Fibroblast of skin of right quadriceps (primary cell): ENCODE measurements at regions not wholly inside any gene's neighbourhood (a gene's known extent, or its start where the extent isn't known, plus 50 kb on each side); places are given as distances from the start of the nearest gene placed in this dataset.
"Not testable (repeated sequence)": the region's sequence is repeated elsewhere in the genome, so short reads cannot be mapped to it uniquely, and the experiment has no call there.

Experiments
- DNase-seq: peaks from one replicate; pipeline ENCODE4 v3.0.0-alpha.2; 2013

DNA sequence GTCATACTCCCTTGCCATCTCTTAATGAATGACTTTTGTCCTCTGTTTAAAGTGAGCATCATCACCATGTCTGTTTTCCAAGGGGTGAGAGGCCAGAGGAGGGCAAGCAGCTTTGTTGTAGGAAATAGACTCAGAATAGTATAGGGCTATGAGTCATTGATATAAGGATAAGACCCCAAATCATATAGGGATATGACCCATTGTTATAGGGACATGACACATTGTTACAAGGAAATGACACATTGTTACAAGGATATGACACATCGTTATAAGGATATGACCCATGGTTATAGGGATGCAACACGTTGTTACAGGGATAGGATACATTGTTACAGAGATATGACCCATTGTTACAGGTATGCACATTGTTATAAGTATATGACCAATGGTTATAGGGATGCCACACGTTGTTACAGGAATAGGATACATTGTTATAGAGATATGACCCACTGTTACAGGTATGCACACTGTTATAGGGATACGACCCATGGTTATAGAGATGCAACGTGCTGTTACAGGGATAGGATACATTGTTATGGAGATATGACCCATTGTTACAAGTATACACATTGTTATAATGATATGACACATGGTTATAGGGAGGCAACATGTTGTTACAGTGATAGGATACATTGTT lies 311.1 kb upstream of the ADARB2 start:
- no peak for DNase-seq

- DNase-seq, result no peak
These were observed 310.4 kb upstream of the ADARB2 start for GRCh38 chr10:2047679-2048078.

DNA sequence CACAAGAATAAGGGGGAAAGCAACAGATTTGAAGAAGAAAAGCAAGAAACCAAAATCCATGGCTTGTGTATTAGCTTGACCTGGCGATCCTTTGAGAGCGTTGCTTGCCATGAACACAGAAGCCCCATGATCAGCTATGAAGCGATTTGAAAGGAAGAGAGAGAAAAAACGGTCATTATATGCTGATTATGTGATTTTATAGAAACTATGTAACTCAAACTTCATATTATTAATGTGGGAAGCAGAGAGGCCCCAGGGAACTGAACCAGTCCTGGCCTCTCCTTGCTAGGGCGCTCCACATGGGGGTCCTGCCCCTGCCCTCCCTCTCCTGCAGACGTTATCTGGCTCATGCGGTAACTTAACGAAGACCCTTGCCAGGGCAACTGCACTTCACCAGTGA lies 306.1 kb upstream of the ADARB2 start:
- DNase-seq, result no peak

DNA sequence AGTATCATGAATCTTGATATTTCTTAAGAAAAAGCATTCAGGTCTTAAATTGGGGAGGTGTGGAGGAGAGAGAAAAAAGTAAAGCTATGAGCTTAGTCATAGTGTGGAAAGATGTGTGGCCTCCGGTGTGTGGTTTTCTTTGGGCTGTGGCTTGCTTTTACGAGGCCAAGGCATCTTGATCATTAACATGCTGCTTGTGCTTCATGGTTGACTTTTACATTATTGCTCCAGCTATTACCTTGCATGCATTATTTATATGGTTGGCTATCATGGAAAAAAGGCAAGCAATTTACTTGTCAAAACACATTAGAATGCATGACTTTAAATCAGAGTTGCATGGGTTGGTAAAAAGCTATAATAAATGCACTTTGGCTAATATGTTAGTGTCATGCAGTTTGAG lies 300.7 kb upstream of the ADARB2 start:
- no peak for DNase-seq

DNA sequence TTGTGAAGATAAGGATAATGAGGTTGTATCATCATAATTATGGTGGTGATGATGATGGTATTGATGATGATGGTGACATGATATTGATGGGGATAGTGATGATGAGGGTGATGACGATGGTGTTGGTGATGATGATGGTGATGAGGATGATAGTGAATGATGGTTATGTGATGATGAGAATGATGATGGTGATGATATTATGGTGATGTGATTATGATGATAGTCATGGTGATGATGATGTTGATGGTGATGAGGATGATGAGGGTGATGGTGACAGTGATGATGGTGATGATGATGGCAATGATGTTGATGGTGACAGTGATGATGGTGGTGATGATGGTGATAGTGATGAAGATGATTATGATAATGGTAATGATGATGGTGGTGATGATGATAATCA lies 299.9 kb upstream of the ADARB2 start:
- no peak for DNase-seq

DNA sequence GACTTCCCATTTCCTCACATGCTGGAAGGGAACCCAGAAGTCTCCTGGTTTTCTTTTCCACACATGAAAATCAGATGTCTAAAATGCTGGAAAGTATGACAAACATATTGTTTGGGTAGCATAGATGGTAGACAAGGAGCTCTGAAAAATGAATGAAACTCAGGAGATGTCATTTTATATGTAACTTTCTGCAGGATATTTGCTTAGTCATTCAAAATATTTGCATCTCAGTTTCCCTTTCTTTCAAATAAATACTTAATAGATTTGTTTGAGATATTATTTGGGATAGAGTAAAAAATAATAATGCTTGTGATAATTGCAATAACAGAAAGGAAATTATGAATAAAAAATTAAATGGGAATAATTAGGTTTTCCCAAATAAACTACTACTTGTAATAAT lies 298.9 kb upstream of the ADARB2 start:
- no peak for DNase-seq

DNA sequence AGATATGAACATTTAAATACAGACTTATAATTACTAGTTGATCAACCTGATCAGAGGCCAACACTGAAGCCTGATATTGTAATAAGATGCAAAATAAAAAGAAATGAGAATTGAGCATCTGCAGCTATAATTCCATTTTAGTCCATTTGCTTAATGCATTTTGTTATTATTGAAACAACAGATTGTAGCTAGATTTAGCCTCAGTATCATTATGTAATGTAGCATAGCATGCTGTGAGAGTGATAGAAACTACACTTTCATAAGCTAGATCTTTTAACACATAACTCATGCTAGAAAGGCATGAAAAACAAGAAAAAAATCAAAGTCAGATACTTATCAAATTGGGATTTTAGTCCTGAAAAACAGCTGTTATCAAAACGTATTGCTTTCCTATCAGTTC lies 292.7 kb upstream of the ADARB2 start:
- DNase-seq, result no peak

- no peak for DNase-seq
These were observed 289.6 kb upstream of the ADARB2 start for GRCh38 chr10:2026936-2027335.

DNA sequence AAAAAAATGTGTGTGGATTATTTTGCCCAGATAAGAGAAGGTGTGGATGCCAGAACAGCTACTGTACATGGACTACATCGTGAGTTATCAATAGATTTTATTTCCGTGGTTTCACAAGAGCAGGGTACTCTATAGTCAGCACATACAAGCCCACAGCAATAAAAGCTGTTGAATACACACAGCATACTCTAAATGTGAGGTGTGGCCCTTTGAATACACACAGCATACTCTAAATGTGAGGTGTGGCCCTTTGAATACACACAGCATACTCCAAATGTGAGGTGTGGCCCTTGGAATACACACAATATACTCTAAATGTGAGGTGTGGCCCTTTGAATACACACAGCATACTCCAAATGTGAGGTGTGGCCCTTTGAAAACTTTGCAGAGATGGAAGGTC lies 287.4 kb upstream of the ADARB2 start:
- DNase-seq, result not testable (repeated sequence)

- no peak for DNase-seq
These were observed 286.4 kb upstream of the ADARB2 start for GRCh38 chr10:2023687-2024086.

DNA sequence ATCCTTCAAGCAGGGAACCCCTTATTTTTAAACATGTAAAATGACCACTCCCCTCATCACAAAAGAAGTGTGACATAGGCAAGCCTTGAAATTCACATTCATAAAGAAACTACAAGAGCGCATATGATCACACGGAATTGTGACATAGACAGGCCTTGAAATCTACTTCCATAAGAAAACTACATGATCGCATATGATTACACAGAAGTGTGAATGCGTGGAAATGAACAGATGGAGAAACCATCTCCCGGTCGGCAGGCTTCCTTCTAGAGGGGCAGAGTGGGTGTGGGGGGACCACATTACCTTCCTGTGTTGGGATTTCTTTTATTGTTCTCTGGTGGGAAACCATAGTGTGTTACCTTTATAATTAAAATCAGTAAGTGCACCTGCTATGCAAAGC lies 285.1 kb upstream of the ADARB2 start:
- DNase-seq, result no peak

DNA sequence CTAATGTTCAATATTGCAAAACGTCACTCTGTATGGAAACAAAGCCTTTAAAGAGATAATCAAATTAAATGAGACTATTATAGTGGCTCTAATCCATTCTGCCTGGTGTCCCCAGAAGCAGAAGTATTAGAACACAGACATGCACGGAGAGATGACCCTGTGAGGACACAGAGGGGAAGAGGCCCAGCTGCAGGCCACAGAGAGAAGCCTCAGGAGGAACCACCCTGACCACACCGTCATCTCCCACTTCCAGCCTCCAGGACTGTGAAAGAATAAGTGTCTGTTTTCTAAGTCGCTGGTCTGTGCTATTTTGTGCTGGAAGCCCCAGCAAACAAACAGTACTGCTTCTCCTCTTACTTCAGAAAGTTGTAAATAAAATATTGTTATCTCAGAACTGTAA lies 283.5 kb upstream of the ADARB2 start:
- DNase-seq, result no peak

- DNase-seq, result no peak
These were observed 282.5 kb upstream of the ADARB2 start for GRCh38 chr10:2019803-2020202.

DNA sequence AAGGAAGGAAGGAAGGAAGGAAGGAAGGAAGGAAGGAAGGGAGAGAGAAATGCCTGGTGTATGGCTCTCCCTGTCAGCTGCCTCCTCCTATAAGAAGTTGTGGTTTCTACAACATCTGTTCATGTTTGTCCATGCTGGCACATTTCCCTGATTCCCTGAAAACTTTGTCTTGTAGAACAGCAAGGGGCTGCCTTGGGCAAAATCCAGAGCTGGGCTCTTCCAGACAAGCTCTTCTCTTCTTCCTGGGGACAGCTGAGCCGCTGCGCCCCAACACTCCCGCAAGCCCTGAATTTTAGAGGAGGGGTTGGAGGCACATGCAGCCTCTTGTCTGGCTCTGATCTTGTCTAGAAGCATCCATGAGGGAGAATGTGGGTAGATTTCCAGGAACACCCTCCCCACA lies 282.0 kb upstream of the ADARB2 start:
- no peak for DNase-seq

DNA sequence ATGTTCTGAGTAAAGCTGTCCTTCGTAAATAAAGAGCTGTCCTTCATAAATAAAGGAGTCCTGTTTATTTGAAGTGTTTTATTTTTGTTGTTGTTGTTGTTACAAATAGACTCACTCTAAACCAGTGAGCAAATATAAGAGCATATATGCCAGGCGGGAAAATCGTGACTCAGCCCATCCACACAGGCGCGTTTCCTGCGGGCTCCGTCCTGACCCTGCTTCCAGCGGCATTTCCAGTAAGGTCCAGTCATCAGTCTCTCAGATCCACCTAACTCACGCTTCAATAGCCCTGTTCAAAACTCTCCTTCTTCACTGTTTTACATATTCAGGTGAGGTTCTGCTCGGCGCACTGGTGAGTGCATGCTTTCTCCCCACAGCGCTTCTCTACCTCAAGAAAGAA lies 277.2 kb upstream of the ADARB2 start:
- DNase-seq, result no peak

DNA sequence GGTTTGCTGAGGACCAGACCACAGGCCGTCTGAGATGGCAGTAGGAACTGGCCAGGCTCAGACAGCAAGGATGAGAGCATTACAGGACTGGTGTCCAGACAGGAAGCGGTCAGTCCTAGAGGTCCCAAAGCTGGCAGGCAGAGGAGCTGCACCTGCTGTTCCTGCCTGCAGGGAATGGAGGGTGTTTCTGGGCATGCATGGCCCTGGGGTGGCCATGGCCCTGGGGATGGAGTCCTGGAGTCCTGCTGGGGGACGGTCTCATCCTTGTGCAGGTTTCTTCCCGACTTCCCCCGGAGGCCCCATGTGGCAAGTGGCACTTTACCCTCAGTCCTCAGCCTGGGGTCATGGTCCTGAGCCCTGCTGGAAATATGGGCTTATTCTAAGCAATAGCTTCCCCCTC lies 274.9 kb upstream of the ADARB2 start:
- no peak for DNase-seq

DNA sequence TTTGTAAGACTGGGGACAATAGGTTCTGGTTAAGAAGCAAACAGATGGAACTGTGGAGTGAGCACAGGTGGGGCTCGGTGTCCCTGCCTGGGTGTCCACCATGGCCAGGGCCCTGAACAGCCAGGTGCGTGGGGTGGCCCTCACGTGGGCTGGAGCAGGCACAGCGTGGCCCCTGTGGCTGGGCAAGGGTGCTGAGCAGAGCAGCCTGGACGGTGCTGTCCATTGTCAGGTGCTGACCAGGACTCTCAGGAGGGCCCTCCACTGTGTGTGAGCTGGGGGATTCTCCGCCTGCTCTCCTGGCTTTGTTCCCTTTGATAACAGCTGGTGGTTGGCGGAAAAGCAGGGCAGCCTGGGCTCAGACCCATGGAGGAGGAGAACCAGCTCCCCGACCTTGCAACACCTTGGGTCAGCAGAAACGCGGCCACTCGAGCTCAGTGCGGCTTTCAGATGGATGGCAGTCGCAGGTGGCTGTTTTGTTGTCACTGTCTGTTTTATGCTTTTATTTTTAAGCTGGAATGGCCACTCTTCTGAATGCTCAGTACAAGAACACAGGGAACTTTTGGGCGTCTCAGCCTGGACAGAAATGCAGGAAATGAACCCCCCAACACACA lies 273.9 kb upstream of the ADARB2 start:
- DNase-seq, result no peak

DNA sequence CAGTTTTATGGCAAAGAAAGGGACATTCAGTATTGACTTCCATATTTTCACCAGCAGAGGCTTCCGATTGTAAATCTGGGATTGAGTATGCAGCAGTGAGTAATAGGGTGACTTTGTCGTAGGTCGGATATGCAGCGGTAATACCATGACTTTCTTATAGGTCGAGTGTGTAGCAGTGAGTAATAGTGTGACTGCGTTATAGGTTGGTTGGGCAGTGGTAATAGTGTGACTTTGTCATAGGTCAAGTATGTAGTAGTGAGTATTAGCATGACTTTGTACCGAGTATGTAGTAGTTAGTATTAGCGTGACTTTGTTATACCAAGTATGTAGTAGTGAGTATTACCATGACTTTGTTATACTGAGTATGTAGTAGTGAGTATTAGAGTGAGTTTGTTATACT lies 268.2 kb upstream of the ADARB2 start:
- no peak for DNase-seq

- no peak for DNase-seq
These were observed 255.6 kb upstream of the ADARB2 start for GRCh38 chr10:1992930-1993329.

GRCh38 chr10:1989090-1989489 lies 251.8 kb upstream of the ADARB2 start:
- DNase-seq, result no peak

DNA sequence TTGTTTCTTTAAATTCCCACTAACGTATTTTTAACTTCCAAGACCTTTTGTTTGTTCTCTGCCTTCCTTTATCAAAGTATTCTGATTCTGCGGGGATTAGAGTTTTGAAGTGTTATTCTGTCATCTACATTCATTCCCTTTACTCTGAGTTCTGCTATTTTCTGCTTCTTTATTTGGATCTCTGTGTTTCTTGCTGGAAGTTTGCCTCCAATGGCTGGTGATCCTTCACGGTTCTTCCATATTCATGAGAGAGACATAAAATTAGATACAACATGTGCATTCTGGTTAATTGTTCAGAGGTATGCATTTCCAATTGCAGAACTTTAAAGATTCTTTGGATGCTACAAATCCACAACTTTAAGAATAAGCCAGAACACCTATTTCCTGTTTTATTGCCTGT lies 244.7 kb upstream of the ADARB2 start:
- DNase-seq, result no peak

DNA sequence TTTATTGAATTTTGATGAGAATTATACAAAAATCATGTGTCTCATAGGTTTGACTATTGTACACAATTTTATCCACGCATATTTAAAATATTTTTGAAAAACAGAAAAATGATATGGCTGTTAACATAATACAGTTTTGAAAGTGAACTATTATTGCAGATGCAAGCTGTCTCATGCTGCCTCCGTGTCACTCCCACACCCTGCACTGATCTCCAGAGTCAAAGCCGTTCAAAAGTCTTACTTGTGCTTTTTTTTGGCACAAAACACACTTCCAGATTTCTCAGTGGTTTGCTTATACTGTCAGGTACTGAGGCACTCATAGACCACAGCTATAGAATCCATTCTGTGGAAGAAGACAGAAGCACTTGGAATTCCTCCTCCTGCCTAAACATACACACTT lies 243.1 kb upstream of the ADARB2 start:
- DNase-seq, result no peak

- no peak for DNase-seq
These were observed 241.3 kb upstream of the ADARB2 start for GRCh38 chr10:1978584-1978983.

DNA sequence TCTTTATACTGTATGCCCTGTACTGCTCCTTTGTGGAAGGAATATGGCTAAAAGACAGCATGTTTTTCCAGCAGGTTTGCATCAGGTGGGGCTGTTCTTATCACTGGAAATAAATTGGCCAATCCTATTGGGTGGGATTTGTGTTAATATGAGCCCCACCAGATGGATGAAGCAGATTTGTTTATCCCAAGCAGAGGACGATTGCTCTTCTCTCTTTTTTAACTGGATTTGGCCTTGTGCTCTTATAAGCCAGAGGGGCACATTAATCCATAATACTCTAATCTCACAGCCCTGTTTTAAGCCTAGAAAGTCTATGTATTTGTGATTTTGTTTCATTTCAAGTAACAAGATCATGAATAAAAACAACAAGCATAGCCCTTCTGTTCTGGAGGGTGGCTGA lies 240.1 kb upstream of the ADARB2 start:
- DNase-seq, result no peak

DNA sequence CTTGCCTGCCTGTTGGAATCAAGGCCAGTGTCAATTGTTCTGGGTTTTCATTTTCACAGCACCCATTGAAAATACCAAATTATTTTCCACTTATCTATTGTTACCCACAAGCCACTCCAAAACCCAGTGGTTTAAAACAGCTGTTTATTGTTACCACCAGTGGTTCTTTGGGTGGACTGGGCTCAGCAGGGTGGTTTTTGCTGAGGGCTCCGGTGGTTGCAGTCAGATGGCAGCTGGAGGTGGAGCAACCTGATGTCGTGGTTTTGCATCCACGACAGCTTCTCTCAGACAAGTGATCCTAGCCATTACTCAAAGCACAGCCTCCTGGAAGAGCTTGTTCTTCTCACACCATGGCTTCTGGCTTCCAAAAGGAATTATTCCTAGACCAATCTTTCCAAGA lies 235.1 kb upstream of the ADARB2 start:
- DNase-seq, result no peak
